A549 (cell line): ENCODE measurements at regions not wholly inside any gene's neighbourhood (a gene's known extent, or its start where the extent isn't known, plus 50 kb on each side); places are given as distances from the start of the nearest gene placed in this dataset.

ENCODE experiments used
- ATAC-seq, 2 experiments: fragments of 200-7000 bp in 1 of 2; fragments of >200 bp in 1 of 2; cut with Nextera tagmentation in 1 of 2; cut with Tn5 transposase in 1 of 2; 3 replicates each; pipeline versions ENCODE4 v1.8.0 to v1.9.1; 2018 to 2020; ENCODE audit warnings: mild to moderate bottlenecking in 1 of 2, moderate library complexity in 1 of 2
- CTCF ChIA-PET: fragments of 300-600 bp; sonication (Branson Sonifier 250); formaldehyde crosslinking; extraction: SDS; loops from one replicate; lab custom pipeline; 2021; ENCODE audit warnings: antibody characterized with exemption, inconsistent platforms; lab: Yijun Ruan, JAX
- POLR2A ChIA-PET: fragments of 350-600 bp; formaldehyde crosslinking; extraction: SDS; loops from one replicate; lab custom pipeline; 2021; ENCODE audit warnings: antibody characterized with exemption, inconsistent platforms; lab: Yijun Ruan, JAX
- DNase-seq, 2 experiments: peaks; one replicate each; pipeline versions ENCODE4 v3.0.0 to v3.0.0-alpha.2; 2011 to 2016; ENCODE audit warnings: low read depth in 1 of 2, low spot score in 1 of 2
- FAIRE-seq: peaks from 2 replicates; lab custom pipeline; 2011; peaks lifted over from hg19 to GRCh38; lab: Jason Lieb, UNC
- H3K27ac ChIP-seq, 2 experiments: fragments of >200 bp; sonication (Bioruptor Twin); formaldehyde crosslinking; 3 replicates each; pipeline ENCODE4 v1.5.1; 2016 to 2017
- H3K4me1 ChIP-seq: fragments of >200 bp; sonication (Bioruptor Twin); formaldehyde crosslinking; 3 replicates; pipeline ENCODE4 v1.6.1; 2016
- H3K4me2 ChIP-seq: fragments of >200 bp; sonication (Bioruptor Twin); formaldehyde crosslinking; 3 replicates; pipeline ENCODE4 v1.6.1; 2016
- H3K4me3 ChIP-seq: fragments of >200 bp; sonication (Bioruptor Twin); formaldehyde crosslinking; 3 replicates; pipeline ENCODE4 v1.5.1; 2016
- H3K9me3 ChIP-seq: fragments of >200 bp; sonication (Bioruptor Twin); formaldehyde crosslinking; 3 replicates; pipeline ENCODE4 v1.6.1; 2016
- BHLHE40 ChIP-seq: IDR thresholded peaks from 2 replicates; pipeline ENCODE4 v1.6.1; 2012; ENCODE audit warnings: low read depth, low read length, inconsistent platforms
- CHD2 ChIP-seq: fragments of 150-350 bp; IDR thresholded peaks from 2 replicates; pipeline ENCODE4 v1.6.1; 2014; ENCODE audit warnings: low read length; ENCODE audit not compliant: partially characterized antibody
- ELK1 ChIP-seq: fragments of 150-350 bp; IDR thresholded peaks from 2 replicates; pipeline ENCODE4 v1.6.1; 2014; ENCODE audit warnings: low read depth, mild to moderate bottlenecking, low read length
- ESRRA ChIP-seq: fragments of 150-350 bp; IDR thresholded peaks from 2 replicates; pipeline ENCODE4 v1.6.1; 2014; ENCODE audit warnings: mild to moderate bottlenecking, low read length, borderline replicate concordance
- FOSB ChIP-seq: fragments of 250-450 bp; sonication (Bioruptor Pico); IDR thresholded peaks from 2 replicates; pipeline ENCODE4 v1.5.0; 2020; ENCODE audit warnings: mild to moderate bottlenecking, moderate library complexity
- FOXS1 ChIP-seq: fragments of 250-450 bp; sonication (Bioruptor Pico); IDR thresholded peaks from 2 replicates; pipeline ENCODE4 v1.5.0; 2020; ENCODE audit warnings: mild to moderate bottlenecking, moderate library complexity
- HES2 ChIP-seq: fragments of >200 bp; sonication (Bioruptor Twin); formaldehyde crosslinking; IDR thresholded peaks from 2 replicates; pipeline ENCODE4 v1.6.1; 2016
- HOXA7 ChIP-seq: fragments of 250-450 bp; sonication (Bioruptor Pico); IDR thresholded peaks from 2 replicates; pipeline ENCODE4 v1.5.0; 2020; ENCODE audit warnings: mild to moderate bottlenecking, moderate library complexity
- HOXB13 ChIP-seq: fragments of 250-450 bp; sonication (Bioruptor Pico); IDR thresholded peaks from 2 replicates; pipeline ENCODE4 v1.5.0; 2020; ENCODE audit warnings: low read depth, mild to moderate bottlenecking, moderate library complexity
- HOXB5 ChIP-seq: fragments of 250-450 bp; sonication (Bioruptor Pico); IDR thresholded peaks from 2 replicates; pipeline ENCODE4 v1.5.0; 2020; ENCODE audit warnings: mild to moderate bottlenecking, moderate library complexity
- NPAS2 ChIP-seq: fragments of 250-450 bp; sonication (Bioruptor Pico); IDR thresholded peaks from 2 replicates; pipeline ENCODE4 v1.8.0; 2022; ENCODE audit warnings: mild to moderate bottlenecking, moderate library complexity, borderline replicate concordance
- RAD21 ChIP-seq, 2 experiments: fragments of >200 bp in 1 of 2; sonication (Bioruptor Twin) in 1 of 2; formaldehyde crosslinking in 1 of 2; IDR thresholded peaks in 1 of 2; conservative IDR thresholded peaks in 1 of 2; 2 replicates in 1 of 2; 3 replicates in 1 of 2; pipeline ENCODE4 v1.6.1; 2012 to 2018; ENCODE audit warnings: inconsistent platforms in 1 of 2
- RCOR1 ChIP-seq: fragments of 150-350 bp; IDR thresholded peaks from 2 replicates; pipeline ENCODE4 v1.6.1; 2014; ENCODE audit warnings: antibody characterized with exemption, low read length, low read depth
- RFX5 ChIP-seq: fragments of 450-650 bp; IDR thresholded peaks from 2 replicates; pipeline ENCODE4 v1.7.1; 2014; ENCODE audit warnings: antibody characterized with exemption, mild to moderate bottlenecking, moderate library complexity
- RNF2 ChIP-seq: fragments of 200-600 bp; sonication (generic); IDR thresholded peaks from 2 replicates; pipeline ENCODE4 v1.6.1; 2016; ENCODE audit warnings: low read depth, mild to moderate bottlenecking, antibody characterized with exemption, moderate library complexity, borderline replicate concordance
- SMC3 ChIP-seq: fragments of >200 bp; sonication (Bioruptor Twin); formaldehyde crosslinking; IDR thresholded peaks from 3 replicates; pipeline ENCODE4 v1.6.1; 2018; ENCODE audit warnings: inconsistent platforms
- ZSCAN20 ChIP-seq: fragments of 250-450 bp; sonication (Bioruptor Pico); IDR thresholded peaks from 2 replicates; pipeline ENCODE4 v1.8.0; 2022; ENCODE audit warnings: mild to moderate bottlenecking, moderate library complexity
- WGBS: methylation state at CpG from one replicate; pipeline ENCODE4 v1.1.6; 2017; ENCODE audit errors: missing lambda C conversion rate; 5-methylcytosine and 5-hydroxymethylcytosine counted together
- TF ChIP-seq, protein P1 (sequence below): IDR thresholded peaks from 2 replicates; pipeline ENCODE4 v1.6.1; 2012

DNA sequence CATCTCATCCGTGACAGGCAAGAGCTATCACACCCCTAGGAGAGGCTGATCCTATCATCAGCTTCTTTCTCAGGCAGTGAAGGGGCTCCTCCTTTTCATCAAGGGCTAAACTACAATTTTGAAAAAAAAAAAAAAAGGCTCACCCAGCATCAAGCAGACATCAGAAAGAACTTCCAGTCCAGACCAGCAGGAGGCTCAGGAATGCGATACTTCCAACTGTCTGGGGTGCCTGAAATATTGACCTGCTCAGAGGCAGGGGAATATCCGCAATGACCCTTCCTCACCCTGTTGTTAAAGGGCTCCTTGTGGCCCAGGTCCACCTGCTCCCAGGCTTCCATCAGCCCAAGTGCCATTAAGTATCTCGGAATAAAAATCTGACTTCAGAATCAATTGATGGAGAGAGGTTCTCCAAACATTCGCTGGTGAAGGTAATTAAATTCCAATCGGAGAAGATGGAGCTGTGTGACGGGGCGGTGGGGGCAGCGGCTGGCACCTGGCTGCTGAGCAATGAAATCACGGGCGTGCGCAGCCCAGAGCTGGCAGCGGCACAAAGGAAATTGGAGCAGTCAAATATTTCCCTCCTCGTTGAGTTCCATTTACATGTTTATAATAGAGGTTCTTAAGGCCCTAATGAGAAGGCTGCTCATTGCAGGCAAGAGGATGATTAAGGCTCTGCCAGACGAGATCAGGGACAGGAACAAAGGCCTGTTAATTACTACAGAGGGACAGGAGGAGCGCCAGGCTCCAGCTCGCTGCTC is 69.0 kb upstream of the THY1 start:
- ChIA-PET CTCF (interaction anchor here (0.7 to 3.2 kb wide), 10 partner anchors 9 to 258 kb away, joined by 3 to 14 read pairs (median 4); no protein-coding TSS in a partner anchor), POLR2A (no interaction called here)
- no peak overlapping the region for H3K4me2 ChIP-seq
- WGBS: 30% methylated on average over 16 of the region's 17 CpGs
- H3K4me1 ChIP-seq: no peaks in the 10 kb centered on the region
- no peaks in the 10 kb centered on the region for H3K9me3 ChIP-seq
- TF ChIP-seq ESRRA (no peak), NPAS2 (CRISPR knock-in tag) (no peak), HOXA7 (CRISPR knock-in tag) (no peak), RNF2 (no peak), FOSB (CRISPR knock-in tag) (no peak), SMC3 (0 out of 3 replicates have a peak, but pooled peaks have one; percentile 8), RCOR1 (no peak), BHLHE40 (no peak), RAD21 (conservative IDR thresholded peaks at IDR 0.05 in 1 of 2, IDR thresholded peaks at IDR 0.05 in 1 of 2) (0 out of 5 replicates have a peak, but pooled peaks of 1 of the 2 experiments have one; percentile 9), ZSCAN20 (CRISPR knock-in tag) (no peak), HOXB13 (CRISPR knock-in tag) (no peak), HOXB5 (CRISPR knock-in tag) (no peak)
- TF ChIP-seq, protein P1, sequence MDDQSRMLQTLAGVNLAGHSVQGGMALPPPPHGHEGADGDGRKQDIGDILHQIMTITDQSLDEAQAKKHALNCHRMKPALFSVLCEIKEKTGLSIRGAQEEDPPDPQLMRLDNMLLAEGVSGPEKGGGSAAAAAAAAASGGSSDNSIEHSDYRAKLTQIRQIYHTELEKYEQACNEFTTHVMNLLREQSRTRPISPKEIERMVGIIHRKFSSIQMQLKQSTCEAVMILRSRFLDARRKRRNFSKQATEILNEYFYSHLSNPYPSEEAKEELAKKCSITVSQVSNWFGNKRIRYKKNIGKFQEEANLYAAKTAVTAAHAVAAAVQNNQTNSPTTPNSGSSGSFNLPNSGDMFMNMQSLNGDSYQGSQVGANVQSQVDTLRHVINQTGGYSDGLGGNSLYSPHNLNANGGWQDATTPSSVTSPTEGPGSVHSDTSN: no peak
- H3K4me3 ChIP-seq: no peak overlapping the region
- DNase-seq: no peak
- no peak for FAIRE-seq
- no peak overlapping the region for H3K27ac ChIP-seq
- peak in 1 of 2 experiments; percentile 79; a peak in 3 of 6 replicates for ATAC-seq

DNA sequence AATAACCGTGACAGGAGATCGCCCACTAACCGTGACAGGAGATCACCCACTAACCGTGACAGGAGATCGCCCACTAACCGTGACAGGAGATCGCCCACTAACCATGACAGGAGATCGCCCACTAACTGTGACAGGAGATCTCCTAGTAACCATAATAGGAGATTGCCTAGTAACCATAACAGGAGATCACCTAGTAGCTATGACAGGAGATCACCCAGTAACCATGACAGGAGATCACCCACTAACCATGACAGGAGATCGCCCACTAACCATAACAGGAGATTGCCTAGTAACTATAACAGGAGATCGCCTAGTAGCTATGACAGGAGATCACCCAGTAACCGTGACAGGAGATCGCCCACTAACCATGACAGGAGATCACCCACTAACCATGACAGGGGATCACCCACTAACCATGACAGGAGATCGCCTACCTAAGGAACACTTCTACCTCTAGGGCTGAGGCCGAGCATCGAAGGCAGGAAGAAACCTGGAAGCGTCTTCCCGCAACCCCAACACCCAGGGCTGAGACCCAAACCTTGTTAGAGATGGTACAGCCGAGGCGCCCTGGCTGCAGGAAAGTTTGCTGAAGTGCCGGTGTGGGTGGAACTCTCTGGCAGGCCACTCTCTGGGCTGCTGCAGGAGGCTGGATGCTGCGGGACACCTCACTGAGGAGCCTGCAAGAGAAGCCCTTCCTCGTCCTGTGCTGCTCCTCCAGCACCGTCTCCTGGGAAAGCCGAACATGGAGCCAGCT is 67.5 kb upstream of the THY1 start:
- Histone ChIP-seq H3K9me3 (no peaks in the 10 kb centered on the region), H3K27ac (no peak overlapping the region), H3K4me1 (no peaks in the 10 kb centered on the region), H3K4me3 (no peak overlapping the region), H3K4me2 (no peak overlapping the region)
- ATAC-seq (no peak), DNase-seq (no peak), FAIRE-seq (no peak)
- no peak for TF ChIP-seq RFX5
- no peak for TF ChIP-seq FOXS1 (CRISPR knock-in tag)
- no peak for TF ChIP-seq RNF2
- TF ChIP-seq CHD2: no peak
- 72% methylated on average over 22 of the region's 24 CpGs for WGBS
- CTCF ChIA-PET: interaction anchor here (0.6 to 3.2 kb wide), 4 partner anchors 12 to 43 kb away, joined by 3 to 14 read pairs (median 4); no protein-coding TSS in a partner anchor
- POLR2A ChIA-PET: no interaction called here

DNA sequence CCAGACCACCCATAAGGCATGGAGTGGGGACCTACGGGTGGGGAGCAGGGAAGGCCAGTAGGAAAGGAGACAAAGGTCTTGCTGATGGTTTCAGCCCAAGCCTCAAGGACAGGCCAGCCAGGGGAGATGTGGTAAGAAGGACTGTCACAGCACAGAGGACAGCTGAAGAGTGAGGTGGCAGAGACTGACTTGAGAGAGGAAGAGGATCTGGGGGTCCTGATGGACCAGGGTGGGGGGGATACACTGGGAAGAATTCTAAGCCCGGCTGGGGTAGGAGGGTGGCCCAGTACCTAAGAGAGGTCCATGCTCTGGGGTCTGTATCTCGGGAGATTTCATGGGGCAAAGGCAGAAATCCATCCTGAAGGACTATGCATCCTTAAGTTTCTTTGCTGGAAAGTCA is 66.1 kb upstream of the THY1 start:
- H3K4me2 ChIP-seq: no peak overlapping the region
- no peak overlapping the region for H3K27ac ChIP-seq
- no peak for DNase-seq
- ChIA-PET POLR2A (no interaction called here), CTCF (no interaction called here)
- ATAC-seq: no peak
- H3K4me1 ChIP-seq: no peaks in the 10 kb centered on the region
- whole genome bisulfite sequencing: 10% methylated on average over 3 of the region's 3 CpGs
- no peak for TF ChIP-seq ELK1
- no peak for TF ChIP-seq HES2
- no peak overlapping the region for H3K4me3 ChIP-seq
- no peaks in the 10 kb centered on the region for H3K9me3 ChIP-seq
- no peak for FAIRE-seq
